ENCODE measurements at regions not wholly inside any gene's neighbourhood (a gene's known extent, or its start where the extent isn't known, plus 50 kb on each side); places are given as distances from the start of the nearest gene placed in this dataset.

- no peak for DNase-seq (ENCODE audit: extremely low read depth, insufficient read length)
- no peak overlapping the region for H3K4me3 ChIP-seq (replicated peaks; ENCODE audit: low read depth, low read length)
- no peaks in the 10 kb centered on the region for H3K36me3 ChIP-seq (ENCODE audit: control insufficient read depth, insufficient read depth, low read length)
- TF ChIP-seq CTCF (IDR thresholded peaks at IDR 0.05; ENCODE audit: insufficient read depth, low read length, poor library complexity, severe bottlenecking), result no peak
- H3K27me3 ChIP-seq (replicated peaks; ENCODE audit: control insufficient read depth, insufficient read depth, low read length), result no peaks in the 10 kb centered on the region
Measured at GRCh38 chr7:84612981-84613681, 418.5 kb upstream of the SEMA3A start.

- no peaks in the 10 kb centered on the region for H3K36me3 ChIP-seq (ENCODE audit: control insufficient read depth, insufficient read depth, low read length)
- DNase-seq (ENCODE audit: extremely low read depth, insufficient read length), result no peak
- no peak overlapping the region for H3K4me3 ChIP-seq (replicated peaks; ENCODE audit: low read depth, low read length)
- TF ChIP-seq CTCF (IDR thresholded peaks at IDR 0.05; ENCODE audit: insufficient read depth, low read length, poor library complexity, severe bottlenecking), result no peak
- H3K27me3 ChIP-seq (replicated peaks; ENCODE audit: control insufficient read depth, insufficient read depth, low read length), result no peaks in the 10 kb centered on the region
Measured at GRCh38 chr7:84611391-84611790, 416.8 kb upstream of the SEMA3A start.

GRCh38 chr7:84610390-84610789 is 415.8 kb upstream of the SEMA3A start:
- DNase-seq (ENCODE audit: extremely low read depth, insufficient read length), result no peak
- Histone ChIP-seq H3K36me3 (ENCODE audit: control insufficient read depth, insufficient read depth, low read length) (no peaks in the 10 kb centered on the region), H3K27me3 (replicated peaks; ENCODE audit: control insufficient read depth, insufficient read depth, low read length) (no peaks in the 10 kb centered on the region), H3K4me3 (replicated peaks; ENCODE audit: low read depth, low read length) (no peak overlapping the region)
- no peak for TF ChIP-seq CTCF (IDR thresholded peaks at IDR 0.05; ENCODE audit: insufficient read depth, low read length, poor library complexity, severe bottlenecking)

- H3K27me3 ChIP-seq (replicated peaks; ENCODE audit: control insufficient read depth, insufficient read depth, low read length), result no peaks in the 10 kb centered on the region
- TF ChIP-seq CTCF (IDR thresholded peaks at IDR 0.05; ENCODE audit: insufficient read depth, low read length, poor library complexity, severe bottlenecking), result no peak
Measured at GRCh38 chr7:84605301-84605700, 410.7 kb upstream of the SEMA3A start.

GRCh38 chr7:84603545-84603944 is 409.0 kb upstream of the SEMA3A start:
- DNase-seq (ENCODE audit: extremely low read depth, insufficient read length), result no peak
- TF ChIP-seq CTCF (IDR thresholded peaks at IDR 0.05; ENCODE audit: insufficient read depth, low read length, poor library complexity, severe bottlenecking), result no peak

More at GRCh38 chr7:84605301-84605700, 410.7 kb upstream of the SEMA3A start:
- DNase-seq (ENCODE audit: extremely low read depth, insufficient read length), result no peak
- H3K4me3 ChIP-seq (replicated peaks; ENCODE audit: low read depth, low read length), result no peak overlapping the region
- H3K36me3 ChIP-seq (ENCODE audit: control insufficient read depth, insufficient read depth, low read length), result no peaks in the 10 kb centered on the region

GRCh38 chr7:84595026-84595425 is 400.4 kb upstream of the SEMA3A start:
- no peak for DNase-seq (ENCODE audit: extremely low read depth, insufficient read length)
- Histone ChIP-seq H3K27me3 (replicated peaks; ENCODE audit: control insufficient read depth, insufficient read depth, low read length) (no peaks in the 10 kb centered on the region), H3K36me3 (ENCODE audit: control insufficient read depth, insufficient read depth, low read length) (no peaks in the 10 kb centered on the region), H3K4me3 (replicated peaks; ENCODE audit: low read depth, low read length) (no peak overlapping the region)
- TF ChIP-seq CTCF (IDR thresholded peaks at IDR 0.05; ENCODE audit: insufficient read depth, low read length, poor library complexity, severe bottlenecking), result no peak

More at GRCh38 chr7:84603545-84603944, 409.0 kb upstream of the SEMA3A start:
- no peak overlapping the region for H3K4me3 ChIP-seq (replicated peaks; ENCODE audit: low read depth, low read length)
- H3K27me3 ChIP-seq (replicated peaks; ENCODE audit: control insufficient read depth, insufficient read depth, low read length), result no peaks in the 10 kb centered on the region
- no peaks in the 10 kb centered on the region for H3K36me3 ChIP-seq (ENCODE audit: control insufficient read depth, insufficient read depth, low read length)
